GM18907 (cell line): ENCODE measurements at regions not wholly inside any gene's neighbourhood (a gene's known extent, or its start where the extent isn't known, plus 50 kb on each side); places are given as distances from the start of the nearest gene placed in this dataset.
"Not testable (repeated sequence)": the region's sequence is repeated elsewhere in the genome, so short reads cannot be mapped to it uniquely, and the experiment has no call there.

Source experiments
- ATAC-seq: cut with Tn5 transposase; IDR thresholded peaks from one replicate; pipeline ENCODE4 v1.9.1; 2021; ENCODE audit warnings: mild to moderate bottlenecking, moderate library complexity; ENCODE audit not compliant: unreplicated experiment

DNA sequence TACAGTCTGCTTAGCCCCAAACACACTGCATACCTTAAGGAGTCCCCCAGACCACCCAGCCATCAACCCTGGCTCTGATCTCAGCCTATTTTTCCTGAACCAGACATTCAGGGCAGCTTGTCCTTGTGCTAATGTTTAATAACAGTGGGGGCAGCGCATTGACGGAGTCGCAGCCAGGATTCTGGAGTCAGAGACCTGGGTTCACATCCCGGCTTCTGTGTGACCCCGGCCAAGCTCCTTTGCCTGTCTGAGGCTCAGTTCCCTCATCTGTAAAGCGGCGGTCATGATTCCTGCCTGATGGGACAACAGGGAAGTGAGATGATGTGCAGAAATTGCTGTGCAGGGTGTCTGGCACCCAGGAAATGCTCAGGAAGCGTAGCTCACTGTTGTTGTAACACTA is 63.1 kb downstream of the MATN1 start:
- no peak for ATAC-seq

DNA sequence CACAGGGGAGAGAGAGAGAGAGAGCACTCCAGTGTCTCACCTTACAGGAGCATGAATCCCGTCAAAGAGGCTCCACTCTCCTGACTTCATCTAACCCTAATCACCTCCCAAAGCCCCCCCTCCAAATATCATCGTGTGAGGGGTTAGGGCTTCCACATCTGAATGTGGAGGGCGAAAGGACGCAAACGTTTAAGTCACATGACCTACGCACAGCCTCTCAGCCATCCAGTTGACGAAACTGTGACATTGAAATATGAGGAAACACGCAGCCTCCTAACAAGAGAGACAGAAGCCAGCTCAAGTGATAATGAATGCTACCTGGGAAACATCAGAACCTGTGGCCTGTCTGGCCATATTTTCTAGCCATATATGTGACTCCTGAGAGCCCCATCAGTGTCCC is 63.7 kb downstream of the MATN1 start:
- no peak for ATAC-seq

DNA sequence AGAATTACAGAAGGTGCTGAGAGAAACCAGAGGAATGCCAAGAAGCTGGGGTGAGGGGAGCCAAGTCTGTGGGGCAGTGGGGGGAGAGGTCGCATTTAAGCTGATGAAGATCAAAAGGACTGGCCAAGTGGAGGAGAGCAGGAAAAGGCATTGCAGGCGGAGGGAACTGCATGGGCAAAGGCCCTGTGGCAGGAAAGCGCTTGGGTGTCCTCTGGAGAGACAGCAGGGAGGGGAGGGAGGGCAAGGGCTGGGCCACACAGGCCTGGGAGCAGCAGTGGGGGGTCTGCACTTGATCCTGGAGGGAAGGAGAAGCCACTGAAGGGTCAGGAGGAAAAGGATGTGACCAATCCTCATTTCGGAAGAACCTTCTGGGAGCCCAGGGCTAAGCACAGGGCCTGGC is 65.0 kb downstream of the MATN1 start:
- ATAC-seq = not testable (repeated sequence)

DNA sequence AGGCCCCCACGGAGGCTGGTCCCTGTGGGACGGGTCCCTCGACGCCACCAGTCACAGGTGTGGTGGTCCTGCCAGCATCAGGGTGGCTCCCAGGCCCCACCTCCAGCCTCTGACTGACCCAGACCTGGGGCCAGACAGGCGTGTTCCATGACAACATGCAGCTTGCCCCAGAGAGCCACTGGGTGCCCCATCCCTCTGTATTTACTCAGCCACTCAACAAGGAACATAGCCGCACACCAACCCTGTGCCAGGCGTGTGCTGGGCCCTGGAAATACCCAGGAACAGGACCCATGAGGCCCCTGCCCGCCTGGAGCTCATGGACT is 65.4 kb downstream of the MATN1 start:
- no peak for ATAC-seq

DNA sequence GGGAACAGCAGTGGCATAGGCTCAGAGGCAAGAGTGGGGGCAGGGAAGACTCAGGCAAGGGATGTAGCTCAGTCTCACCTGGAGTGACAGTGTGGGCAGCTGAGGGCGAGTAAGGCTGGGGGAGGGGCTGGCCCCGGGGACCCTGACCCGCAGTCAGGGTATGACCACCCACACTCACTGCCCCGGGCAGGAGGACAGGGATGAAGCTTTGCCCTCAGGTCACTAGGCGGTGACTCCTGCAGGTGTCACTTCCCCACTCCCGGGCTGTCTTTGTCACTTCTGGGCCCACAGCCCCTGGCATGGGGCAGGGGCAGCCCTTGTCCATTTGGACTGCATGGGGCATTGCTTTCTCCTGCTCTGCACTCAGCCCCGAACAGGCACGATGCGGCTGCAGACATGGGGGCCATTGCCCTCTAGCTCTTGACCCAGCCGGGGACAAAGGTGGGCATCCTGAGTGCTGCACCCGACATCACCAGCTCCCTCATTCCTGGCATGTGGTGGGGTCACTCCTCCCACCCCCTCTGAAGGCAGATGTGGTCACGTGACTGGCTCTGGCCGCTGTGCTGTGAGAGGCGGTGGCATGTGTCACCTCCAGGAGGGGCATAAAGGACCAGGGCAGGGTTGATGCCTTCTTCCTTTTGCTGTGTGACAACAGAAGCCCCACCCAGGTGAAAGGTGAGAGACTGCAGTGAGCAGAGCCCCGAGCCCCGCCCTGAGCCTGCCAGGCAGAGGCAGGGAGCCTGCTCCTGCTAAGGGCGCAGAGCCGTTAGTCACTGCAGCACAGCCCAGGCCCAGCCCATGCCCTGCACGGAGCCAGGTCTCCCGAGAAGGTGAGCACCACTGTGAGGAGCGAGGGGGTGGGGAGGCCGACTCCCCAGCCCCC is 66.0 kb downstream of the MATN1 start:
- ATAC-seq = no peak

DNA sequence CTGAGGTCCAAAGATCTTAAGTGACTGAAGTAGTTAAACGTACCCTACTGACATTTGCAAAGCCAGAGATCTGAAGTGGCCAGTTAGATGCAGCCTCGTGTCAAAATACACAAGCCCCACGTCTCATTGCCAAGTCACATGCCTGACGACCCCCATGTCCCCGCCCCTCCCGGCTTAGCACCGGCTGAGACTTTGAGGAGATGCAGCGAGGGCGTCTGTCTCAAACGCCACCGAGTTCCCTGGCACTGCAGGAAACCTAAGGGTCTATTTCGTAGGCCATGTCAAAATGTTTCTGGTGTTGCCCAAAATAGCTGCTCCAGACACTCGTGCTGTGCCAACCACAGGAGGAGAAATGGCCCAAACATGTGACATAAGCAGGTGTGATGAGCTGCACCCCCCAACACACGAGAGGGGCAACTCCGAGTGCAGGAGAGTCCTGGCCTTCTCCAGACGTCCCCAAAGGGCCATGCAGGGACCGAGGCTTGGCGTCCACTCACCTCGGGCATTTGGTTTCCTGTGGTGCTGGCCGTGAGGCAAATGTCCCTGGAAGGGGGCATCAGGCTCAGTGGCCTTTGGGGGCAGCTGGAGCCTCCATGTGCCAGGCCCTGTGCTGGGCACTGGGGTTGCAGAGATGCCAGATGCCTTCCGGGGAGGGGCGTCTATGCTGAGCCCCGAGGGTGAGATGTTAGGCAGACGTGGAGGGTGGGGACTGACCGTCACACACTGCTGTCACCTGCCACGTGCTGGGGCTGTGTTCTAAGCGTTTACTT is 67.0 kb downstream of the MATN1 start:
- ATAC-seq = no peak

DNA sequence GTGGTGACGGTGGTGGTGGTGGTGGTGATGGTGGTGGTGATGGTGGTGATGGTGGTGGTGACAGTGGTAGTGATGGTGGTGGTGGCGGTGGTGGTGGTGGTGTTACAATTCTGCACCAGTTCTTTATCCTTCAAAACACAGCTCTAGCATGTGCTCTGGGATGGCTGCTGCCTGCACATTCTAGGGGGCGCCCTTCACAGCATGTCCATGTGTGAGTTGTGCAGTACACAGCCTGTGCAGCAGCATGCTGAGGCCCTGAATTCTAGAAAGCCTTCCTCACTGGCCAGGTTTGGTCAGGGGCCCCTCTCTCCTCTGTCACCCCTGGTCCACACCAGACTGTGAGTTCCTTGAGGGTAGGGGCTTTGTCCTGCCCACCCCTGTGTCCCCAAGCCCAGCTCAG is 67.7 kb downstream of the MATN1 start:
- ATAC-seq = no peak

DNA sequence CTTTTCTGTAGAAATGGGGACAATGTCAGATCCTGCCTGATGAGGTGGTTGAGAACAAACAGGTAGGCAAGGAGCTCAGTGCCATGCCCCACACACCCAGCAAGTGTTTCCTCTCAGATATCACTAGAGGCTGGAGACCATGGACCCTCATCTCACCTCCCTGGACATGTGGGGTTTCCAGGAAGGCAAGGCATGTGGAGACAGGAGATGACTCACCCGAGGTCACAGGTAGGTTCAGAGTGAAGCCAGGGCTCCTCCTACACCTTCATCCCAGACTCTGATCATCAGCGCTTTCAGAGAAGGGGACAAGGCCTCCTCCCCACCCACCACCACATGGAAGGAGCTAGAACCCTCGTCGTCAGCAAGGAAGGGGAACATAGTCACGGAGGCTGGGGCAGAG is 69.2 kb downstream of the MATN1 start:
- ATAC-seq = no peak

DNA sequence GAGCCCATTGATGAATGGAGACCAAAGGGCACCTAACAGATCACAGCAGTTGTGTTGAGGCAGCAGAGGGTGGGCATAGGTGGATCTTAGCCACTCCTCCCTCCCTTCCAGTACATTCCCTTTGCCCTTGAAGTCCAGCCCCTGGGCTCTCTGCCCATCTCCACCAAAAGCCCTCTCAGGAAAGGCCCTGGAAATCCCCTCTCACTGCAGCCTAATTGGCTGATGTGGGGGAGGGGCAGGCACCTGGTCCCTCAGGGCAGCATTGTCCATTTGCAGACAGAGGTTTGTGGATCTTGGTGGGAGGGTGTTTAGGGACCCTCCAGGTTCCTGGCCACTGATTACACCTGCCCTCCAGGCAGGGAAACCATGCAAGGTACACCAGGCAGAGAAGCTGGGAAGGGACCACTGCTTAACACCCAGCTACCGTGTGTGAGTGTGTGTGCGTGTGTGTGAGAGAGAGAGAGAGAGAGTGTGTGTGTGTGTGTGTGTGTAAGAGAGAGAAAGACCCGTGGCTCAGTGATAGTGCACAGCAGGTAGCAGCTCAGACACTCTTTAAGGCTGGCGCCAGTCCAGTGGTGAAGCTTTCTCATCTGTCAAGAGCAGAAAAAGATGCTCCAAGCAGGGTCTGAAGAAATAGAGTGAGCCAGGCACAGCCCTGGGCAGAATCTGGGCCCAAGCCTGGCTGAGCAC is 71.1 kb downstream of the MATN1 start:
- ATAC-seq = no peak

DNA sequence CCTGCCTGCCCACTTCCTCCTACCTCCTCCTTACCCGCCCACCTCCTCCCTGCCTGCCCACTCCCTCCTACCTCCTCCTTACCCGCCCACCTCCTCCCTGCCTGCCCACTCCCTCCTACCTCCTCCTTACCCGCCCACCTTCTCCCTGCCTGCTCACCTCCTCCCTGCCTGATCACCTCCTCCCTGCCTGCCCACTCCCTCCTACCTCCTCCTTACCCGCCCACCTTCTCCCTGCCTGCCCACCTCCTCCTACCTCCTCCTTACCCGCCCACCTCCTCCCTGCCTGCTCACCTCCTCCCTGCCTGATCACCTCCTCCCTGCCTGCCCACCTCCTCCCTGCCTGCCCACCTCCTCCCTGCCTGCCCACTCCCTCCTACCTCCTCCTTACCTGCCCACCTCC is 72.0 kb downstream of the MATN1 start:
- not testable (repeated sequence) for ATAC-seq

DNA sequence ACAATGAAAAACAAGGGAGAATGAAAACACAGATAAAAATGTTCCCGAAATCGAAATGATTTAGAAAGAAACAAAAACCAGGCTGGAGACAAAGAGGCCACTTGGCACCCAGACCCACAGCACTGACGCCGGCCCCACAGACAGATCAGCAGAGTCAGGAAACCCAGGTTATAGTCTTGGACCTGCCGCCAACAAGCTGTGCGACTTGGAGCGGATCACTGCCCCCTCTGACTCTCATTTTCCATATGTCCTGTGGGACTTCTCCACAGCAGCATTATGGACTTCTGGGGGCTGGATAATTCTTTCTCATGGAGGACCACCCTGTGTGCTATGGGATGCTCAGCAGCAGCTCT is 72.4 kb downstream of the MATN1 start:
- no peak for ATAC-seq

DNA sequence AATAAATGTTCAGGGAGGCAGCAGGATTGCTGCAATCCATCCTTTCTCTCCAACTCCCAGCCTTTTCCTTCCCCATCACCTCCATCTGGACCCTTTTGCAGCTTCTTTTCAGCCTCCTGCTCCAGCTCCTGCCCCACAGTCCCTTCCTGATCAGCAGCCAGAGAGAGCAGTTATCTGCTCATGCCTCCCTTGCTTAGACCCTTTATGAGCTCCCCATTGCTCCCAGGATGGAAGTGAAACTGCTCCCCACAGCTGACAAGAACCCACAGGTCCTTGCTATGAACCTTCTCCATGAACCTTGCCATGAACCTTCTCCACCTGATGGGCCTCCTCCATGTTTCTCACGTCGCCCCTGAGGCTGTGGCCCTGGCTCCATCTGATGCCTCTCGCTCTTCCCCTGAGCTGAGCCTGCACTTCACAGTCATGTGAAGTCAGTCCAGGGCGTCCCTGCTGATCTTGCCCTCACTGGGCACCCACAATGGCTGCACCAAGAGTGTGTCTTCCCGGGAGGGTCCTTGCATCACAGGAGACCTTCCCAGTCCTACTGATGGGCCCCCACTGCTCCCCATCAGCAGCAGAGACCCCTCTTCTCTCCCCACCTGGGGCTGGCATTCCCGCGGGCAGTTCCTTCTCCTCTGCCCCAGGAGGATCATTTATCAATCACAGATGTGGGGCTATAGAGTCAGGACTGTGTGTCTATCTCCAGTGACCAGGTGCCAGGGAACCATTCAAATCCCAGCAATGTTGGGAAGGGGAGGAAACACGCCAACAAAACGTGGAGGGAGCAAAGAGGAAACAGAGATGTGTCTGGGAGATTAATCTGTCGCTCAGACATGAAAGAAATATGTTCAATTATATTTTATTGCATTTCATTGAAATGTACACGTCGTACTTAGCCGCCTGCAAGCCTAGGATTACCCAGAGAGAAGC is 73.1 kb downstream of the MATN1 start:
- no peak for ATAC-seq

DNA sequence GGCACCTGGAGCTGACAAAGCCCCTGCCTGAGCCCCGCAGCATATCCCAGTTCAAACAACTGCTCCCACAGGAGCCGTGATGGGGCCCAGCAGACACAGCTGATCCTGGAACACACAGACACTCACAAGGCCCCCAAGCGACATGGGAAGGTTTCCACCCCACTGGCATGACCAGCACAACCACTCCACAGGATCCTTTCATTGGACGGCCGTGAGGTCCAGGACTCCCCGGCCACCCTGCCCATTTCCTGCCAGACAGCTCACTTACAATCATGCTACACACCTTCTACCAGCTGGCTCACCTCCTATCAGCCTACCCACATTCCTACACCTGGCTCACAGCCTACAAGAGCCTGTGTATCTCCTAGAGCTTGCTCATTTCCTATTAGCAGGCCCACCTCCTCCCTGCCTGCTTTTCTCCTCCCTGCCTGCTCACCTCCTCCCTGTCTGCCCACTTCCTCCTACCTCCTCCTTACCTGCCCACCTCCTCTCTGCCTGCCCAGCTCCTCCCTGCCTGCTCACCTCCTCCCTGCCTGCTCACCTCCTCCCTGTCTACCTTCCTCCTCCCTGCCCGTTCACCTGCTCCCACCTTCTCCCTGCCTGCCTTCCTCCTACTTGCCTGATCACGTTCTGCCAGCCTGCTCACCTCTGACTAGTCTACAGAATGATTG is 73.9 kb downstream of the MATN1 start:
- ATAC-seq = no peak

DNA sequence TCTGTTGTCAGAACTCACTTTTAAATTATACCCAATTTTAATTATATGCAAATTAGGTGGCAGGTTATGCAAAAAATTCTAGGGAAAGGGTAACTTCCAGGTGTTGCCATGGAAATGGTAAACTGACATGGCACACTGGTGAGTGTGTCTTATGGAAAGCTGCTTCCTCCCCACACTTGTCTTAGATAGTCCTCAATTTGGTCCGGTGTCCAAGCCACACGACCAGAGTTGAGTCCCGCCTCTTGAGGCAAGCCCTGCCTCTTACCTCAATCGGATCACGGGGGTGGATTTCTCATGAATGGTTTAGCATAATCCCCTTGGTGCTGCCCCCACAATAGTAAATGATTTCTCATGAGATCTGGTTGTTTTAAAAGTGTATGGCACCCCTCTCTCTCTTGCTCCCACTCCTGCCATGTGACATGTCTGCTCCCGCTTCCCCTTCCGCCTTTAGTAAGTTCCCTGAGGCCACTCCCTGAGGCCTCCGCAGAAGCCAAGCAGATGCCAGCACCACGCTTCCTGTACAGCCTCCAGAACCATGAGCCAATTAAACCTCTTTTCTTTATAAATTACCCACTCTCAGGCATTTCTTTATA is 74.9 kb downstream of the MATN1 start:
- ATAC-seq = no peak

DNA sequence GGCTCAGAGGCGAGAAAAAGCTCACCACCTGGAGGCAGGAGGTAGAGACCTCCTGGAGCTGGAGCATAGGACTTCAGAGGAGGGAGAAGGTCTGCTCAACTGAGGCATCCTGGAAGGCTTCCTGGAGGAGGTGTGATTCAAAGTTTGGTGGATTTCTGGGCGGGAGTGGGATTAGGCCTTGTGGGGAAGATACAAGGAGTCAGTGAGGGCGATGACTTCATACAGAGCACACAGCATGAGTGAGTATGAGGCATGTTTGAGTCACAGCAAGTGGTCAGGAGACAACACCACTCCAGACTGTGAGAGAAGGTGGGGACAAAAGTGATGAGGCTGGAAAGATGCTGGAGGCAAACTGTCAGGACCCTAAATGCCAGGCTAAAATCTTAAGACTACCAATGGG is 77.6 kb downstream of the MATN1 start:
- no peak for ATAC-seq

DNA sequence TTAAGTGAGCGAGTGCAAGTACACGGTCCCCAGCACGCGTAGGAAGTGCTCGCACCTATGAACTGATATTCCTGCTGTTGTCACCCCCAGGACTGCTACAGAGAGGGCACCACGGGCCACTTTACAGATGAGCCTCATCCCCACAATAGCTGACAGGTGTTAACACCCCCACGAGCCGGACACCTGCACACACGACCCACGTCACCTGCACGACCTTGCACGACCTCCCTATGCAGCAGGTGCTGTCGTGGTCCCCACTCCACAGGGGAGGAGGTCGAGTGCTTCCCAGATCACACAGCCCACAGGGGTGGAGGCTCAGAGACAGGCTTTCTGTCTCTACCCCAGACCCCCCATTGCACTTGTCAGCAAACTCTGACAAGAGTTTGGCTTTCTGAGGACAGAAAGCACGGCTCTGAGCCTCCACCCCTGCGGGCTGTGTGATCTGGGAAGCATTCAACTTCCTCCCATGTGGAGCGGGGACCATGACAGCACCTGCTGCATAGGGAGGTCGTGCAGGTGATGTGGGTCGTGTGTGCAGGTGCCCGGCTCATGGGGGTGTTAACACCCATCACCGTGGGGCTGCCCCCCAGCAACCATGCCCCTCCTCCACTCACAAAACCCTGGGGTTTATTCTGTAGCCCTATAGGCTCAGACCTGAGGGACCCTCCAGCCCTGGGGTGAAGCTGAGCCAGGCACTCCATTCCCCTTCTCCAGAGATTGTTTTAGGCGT is 80.8 kb downstream of the MATN1 start:
- ATAC-seq = no peak

DNA sequence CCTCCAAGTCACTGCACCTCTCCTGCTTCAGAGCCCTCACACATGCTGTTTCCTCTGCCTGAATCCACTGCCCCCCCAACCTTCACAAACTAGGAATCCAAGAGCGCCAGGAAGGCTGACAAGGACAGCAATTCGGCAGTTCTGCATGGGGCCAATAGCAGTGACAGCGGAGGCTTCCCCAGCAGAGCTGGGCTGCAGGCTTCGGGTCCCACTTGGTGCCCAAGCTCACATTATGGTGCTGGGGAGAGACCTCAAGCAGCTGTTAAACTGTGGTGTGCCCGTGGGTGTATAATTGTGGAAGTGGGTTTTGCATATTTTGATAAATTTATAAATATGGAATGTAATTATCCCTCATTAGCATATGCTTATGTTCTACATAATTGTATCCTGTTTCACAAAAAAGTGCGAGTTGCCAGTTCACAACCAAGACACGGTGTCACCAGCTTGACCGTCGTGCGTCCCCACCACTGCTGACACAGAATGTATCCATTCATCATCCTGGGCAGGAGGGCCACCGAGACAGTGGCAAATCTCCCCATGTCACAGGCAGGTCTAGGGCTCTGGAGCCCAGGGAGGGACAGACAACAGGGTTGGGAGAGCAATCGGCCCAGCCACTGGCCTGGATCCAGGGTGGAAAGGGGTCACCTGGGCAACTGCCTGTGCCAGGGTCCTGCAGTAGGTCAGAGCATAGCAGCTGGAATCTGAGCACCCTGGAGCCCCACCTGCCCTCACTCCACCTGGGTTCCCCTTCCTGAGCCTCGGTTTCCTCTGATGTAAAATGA is 81.6 kb downstream of the MATN1 start:
- no peak for ATAC-seq

DNA sequence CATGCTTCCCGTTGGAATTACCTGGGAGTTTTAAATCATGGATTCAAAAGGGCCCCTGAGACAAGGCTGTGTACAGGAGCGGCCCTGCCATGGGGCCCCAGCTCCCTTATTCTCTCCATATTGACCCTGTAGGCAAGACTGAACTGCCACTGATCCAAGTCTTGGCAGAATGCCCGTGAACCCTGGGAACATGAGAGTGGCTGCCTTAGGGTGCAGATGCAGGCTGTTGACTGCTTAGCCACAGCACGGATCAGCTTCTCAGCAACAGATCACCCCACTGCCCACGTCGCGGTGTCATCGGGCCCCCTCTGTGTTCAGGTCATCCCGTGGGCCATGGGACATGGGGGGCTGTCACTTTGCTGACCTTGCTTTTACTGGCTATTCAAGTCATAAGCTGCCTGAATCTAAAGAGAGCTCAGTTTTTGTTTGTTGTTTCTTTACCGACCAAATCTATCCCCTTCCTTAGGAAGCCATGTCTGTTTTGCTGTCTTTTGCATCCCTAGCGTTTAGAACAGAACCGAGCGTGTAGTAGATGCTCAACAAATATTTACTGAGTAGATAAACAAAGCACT is 83.4 kb downstream of the MATN1 start:
- ATAC-seq = no peak
